BLaER1 (cell line): ENCODE measurements at regions not wholly inside any gene's neighbourhood (a gene's known extent, or its start where the extent isn't known, plus 50 kb on each side); places are given as distances from the start of the nearest gene placed in this dataset.
"Not testable (repeated sequence)": the region's sequence is repeated elsewhere in the genome, so short reads cannot be mapped to it uniquely, and the experiment has no call there.

ENCODE experiments used
- H3K27ac ChIP-seq: shearing (Covaris generic); formaldehyde crosslinking; 2 replicates; pipeline ENCODE4 v1.8.1; 2022
- H3K27me3 ChIP-seq: shearing (Covaris generic); formaldehyde crosslinking; 2 replicates; pipeline ENCODE4 v1.8.1; 2022
- H3K36me3 ChIP-seq: shearing (Covaris generic); formaldehyde crosslinking; 2 replicates; pipeline ENCODE4 v1.8.1; 2022
- H3K4me1 ChIP-seq: shearing (Covaris generic); formaldehyde crosslinking; 2 replicates; pipeline ENCODE4 v1.8.1; 2022
- H3K4me2 ChIP-seq: shearing (Covaris generic); formaldehyde crosslinking; 2 replicates; pipeline ENCODE4 v1.8.1; 2022
- H3K4me3 ChIP-seq: shearing (Covaris generic); formaldehyde crosslinking; 2 replicates; pipeline ENCODE4 v1.8.1; 2022
- H3K9ac ChIP-seq: shearing (Covaris generic); formaldehyde crosslinking; 2 replicates; pipeline ENCODE4 v1.8.1; 2022
- H3K9me3 ChIP-seq: shearing (Covaris generic); formaldehyde crosslinking; 2 replicates; pipeline ENCODE4 v1.8.1; 2022
- H4K20me1 ChIP-seq: shearing (Covaris generic); formaldehyde crosslinking; 2 replicates; pipeline ENCODE4 v1.8.1; 2022
- Cebpa-rat ChIP-seq: shearing (Covaris generic); IDR thresholded peaks from 2 replicates; pipeline ENCODE4 v1.8.1; 2022

DNA sequence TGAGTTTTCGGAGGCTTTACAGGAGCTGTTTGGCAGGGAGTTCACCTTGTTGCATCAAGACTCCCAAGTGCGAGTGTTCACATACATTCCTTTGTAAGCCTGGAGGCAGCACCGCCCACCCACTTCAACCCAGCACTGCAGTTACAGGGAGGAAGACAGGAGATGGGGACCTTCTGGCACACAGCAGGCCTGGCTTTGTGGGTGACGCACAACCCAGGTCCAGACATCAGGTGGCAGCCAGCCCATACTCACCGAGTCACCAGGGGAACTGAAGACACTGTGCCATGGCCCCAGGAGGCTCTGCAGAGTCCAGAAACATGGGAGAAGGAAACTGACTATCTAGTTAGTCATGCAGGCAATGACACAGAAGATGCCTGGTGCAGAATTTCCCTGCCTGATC, 305.9 kb upstream of the RNF32 start:
- H3K4me2 ChIP-seq = no peak overlapping the region
- H3K4me1 ChIP-seq = peaks cover 4% of the 10 kb centered on the region; the same call in 1 of the 2 replicates
- H3K9ac ChIP-seq = no peak overlapping the region
- H3K9me3 ChIP-seq = peaks cover 10% of the 10 kb centered on the region
- H4K20me1 ChIP-seq = no peaks in the 10 kb centered on the region
- no peaks in the 10 kb centered on the region for H3K36me3 ChIP-seq
- no peak overlapping the region for H3K27ac ChIP-seq
- H3K27me3 ChIP-seq = no peaks in the 10 kb centered on the region
- H3K4me3 ChIP-seq = no peak overlapping the region
- no peak for TF ChIP-seq Cebpa-rat

DNA sequence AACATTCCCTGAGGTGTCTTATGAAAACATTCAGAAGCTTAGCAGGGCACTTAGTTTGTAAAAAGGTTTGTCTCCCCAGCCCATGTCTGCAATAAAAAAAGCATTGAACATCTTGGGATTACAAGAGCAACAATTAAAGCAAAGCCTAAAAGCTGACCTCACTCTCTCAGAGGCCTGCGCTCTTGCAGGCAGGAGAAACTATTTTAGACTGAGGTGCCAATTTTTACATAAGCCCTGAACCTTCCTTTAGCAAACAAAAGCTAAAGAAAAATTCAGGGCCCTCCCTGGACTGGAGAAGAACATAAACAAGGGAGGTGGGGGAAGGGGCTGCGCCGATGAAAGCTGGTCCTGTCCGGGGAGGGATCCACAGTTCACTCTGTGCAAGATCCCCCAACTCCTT, 312.7 kb upstream of the RNF32 start:
- H3K36me3 ChIP-seq = no peaks in the 10 kb centered on the region
- H3K4me1 ChIP-seq = peaks cover 3% of the 10 kb centered on the region; the same call in 1 of the 2 replicates
- no peak overlapping the region for H3K9ac ChIP-seq
- peaks cover 10% of the 10 kb centered on the region for H3K9me3 ChIP-seq
- H3K27me3 ChIP-seq = no peaks in the 10 kb centered on the region
- no peaks in the 10 kb centered on the region for H4K20me1 ChIP-seq
- no peak overlapping the region for H3K4me3 ChIP-seq
- no peak overlapping the region for H3K27ac ChIP-seq
- H3K4me2 ChIP-seq = no peak overlapping the region
- TF ChIP-seq Cebpa-rat = no peak

DNA sequence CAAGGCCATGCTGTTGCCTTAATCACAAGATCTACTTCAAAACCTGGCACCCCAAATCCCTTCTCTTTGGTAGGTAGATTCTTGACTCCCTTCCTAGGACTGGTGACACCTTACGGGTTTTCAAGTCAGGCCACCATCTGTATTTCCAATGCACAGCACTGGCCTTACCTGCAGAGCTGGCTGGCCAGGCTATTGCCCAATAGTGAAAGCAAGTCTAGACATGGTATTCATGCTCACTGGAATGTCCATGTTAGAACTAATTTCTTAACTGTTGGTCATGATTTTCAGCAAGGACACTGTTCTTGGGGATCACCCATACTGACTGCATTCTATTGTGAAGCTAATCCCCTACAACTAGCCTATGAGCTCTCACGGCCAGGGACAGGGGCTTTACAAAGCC, 313.1 kb upstream of the RNF32 start:
- no peak for TF ChIP-seq Cebpa-rat

DNA sequence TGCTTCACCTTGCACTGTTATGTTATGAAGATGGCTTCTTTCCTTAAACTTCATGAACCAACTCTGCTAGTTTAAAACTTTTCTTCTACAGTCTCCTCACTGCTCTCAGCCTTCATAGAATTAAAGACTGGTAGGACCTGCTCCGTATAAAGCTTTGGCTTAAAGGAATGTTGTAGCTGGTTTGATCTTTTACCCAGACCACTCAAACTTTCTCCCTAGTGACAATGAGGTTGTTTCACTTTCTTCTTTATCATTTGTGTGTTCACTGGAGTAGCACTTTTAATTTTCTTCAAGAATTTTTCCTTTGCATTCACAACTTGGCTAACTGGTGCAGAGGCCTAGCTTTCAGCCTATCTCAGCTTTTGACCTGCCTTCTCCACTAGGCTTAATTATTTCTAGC, 316.4 kb upstream of the RNF32 start:
- Histone ChIP-seq H3K27me3 (no peaks in the 10 kb centered on the region), H3K27ac (no peak overlapping the region), H3K4me2 (no peak overlapping the region), H3K4me3 (no peak overlapping the region), H3K36me3 (no peaks in the 10 kb centered on the region), H3K9ac (no peak overlapping the region), H3K4me1 (no peaks in the 10 kb centered on the region), H4K20me1 (no peaks in the 10 kb centered on the region), H3K9me3 (no peaks in the 10 kb centered on the region)
- TF ChIP-seq Cebpa-rat = no peak

More for the DNA sequence above, 313.1 kb upstream of the RNF32 start:
- Histone ChIP-seq H3K4me2 (no peak overlapping the region), H3K4me1 (no peaks in the 10 kb centered on the region), H3K27ac (no peak overlapping the region), H3K9ac (no peak overlapping the region), H3K27me3 (no peaks in the 10 kb centered on the region), H4K20me1 (no peaks in the 10 kb centered on the region), H3K4me3 (no peak overlapping the region), H3K36me3 (no peaks in the 10 kb centered on the region), H3K9me3 (peaks cover 10% of the 10 kb centered on the region)

DNA sequence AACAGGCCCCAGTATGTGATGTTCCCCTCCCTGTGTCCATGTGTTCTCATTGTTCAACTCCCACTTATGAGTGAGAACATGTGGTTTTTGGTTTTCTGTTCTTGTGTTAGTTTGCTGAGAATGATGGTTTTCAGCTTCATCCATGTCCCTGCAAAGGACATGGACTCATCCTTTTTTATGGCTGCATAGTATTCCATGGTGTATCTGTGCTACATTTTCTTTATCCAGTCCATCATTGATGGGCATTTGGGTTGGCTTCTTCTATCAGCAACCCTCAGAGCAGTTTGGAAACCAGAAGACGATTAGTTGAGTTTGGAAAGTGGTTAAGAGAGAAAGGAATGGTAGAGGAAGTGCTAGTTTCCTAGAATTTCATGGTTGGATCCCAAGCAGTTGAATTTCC, 319.1 kb upstream of the RNF32 start:
- not testable (repeated sequence) for H3K9me3 ChIP-seq, H3K27me3 ChIP-seq, H3K27ac ChIP-seq, H3K4me3 ChIP-seq, H3K9ac ChIP-seq, H3K36me3 ChIP-seq, H3K4me1 ChIP-seq, H4K20me1 ChIP-seq, H3K4me2 ChIP-seq

DNA sequence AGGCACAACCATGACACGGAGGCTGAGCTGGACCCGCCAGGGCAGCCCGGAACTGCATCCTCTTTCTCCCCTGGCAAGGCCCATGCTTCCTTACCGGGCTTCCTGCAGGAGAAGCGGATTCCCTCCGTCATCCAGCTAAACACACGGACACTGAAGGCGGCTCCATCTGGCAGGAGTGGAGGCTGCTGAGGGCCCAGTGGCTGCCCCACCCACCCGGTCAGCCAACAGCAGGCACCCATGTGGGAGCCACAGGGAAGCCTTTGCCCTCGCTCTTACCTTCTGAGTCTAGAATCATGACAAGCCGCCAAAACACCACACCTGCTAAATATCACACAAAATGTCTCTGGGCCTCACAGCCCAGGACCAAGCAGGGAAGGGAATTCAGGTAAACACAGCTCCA, 321.6 kb upstream of the RNF32 start:
- H3K27me3 ChIP-seq = no peaks in the 10 kb centered on the region
- no peaks in the 10 kb centered on the region for H4K20me1 ChIP-seq
- no peak overlapping the region for H3K9ac ChIP-seq
- H3K36me3 ChIP-seq = no peaks in the 10 kb centered on the region
- peaks cover 19% of the 10 kb centered on the region for H3K9me3 ChIP-seq
- no peak for TF ChIP-seq Cebpa-rat
- H3K4me2 ChIP-seq = no peak overlapping the region
- H3K4me1 ChIP-seq = no peaks in the 10 kb centered on the region
- H3K27ac ChIP-seq = no peak overlapping the region
- H3K4me3 ChIP-seq = no peak overlapping the region

DNA sequence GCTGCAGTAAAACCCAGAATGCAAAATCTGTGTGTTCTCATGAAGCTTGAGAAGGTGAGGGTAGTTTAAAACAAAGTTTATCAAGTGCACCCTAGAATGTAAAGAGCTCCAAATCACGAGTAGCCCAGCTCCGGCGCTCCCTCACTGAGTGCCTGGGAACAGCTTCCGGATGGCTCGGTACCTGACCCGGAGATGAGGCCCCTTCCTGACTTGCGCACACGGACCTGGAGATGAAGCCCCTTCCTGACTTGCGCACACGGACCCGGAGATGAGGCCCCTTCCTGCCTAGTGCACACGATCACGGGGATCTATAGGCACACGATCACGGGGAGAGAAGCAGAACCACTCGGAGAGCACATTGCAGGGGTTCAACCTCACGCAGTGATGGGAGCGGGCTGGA, 322.1 kb upstream of the RNF32 start:
- H3K4me2 ChIP-seq = no peak overlapping the region

DNA sequence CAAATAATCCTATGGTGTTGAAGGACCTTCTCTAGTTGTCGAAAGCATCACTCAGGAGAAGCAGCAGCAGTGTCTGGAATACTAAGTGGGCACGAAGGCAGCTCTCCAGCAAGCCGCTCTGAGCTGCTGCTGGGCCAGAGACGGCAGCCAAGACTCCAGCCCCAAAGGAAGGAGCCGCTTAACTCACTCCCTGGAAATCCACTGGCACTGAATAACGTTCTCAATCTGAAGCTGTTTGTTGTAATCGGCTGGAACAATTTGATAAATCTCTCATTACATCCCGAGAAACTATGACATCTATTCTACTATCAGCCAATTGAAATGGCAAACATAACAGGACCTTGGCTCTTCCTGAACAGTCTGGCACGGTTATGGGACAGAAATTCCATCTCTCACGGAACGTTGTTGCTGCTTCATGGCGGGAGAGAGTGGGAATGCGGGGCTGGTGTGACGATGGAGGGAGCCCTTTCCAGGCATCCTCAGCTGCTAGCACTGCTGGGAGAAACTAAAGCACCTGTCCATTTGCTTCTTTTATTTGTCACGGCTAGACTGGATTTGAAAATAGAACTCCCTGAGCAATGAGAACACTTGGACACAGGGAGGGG, 331.5 kb upstream of the RNF32 start:
- no peaks in the 10 kb centered on the region for H3K36me3 ChIP-seq
- H3K4me3 ChIP-seq = no peak overlapping the region
- no peaks in the 10 kb centered on the region for H3K9me3 ChIP-seq
- H3K27me3 ChIP-seq = no peaks in the 10 kb centered on the region
- H3K9ac ChIP-seq = no peak overlapping the region
- H3K27ac ChIP-seq = no peak overlapping the region
- TF ChIP-seq Cebpa-rat = no peak
- H4K20me1 ChIP-seq = no peaks in the 10 kb centered on the region
- no peak overlapping the region for H3K4me2 ChIP-seq
- H3K4me1 ChIP-seq = no peaks in the 10 kb centered on the region

More for the DNA sequence above, 322.1 kb upstream of the RNF32 start:
- Histone ChIP-seq H4K20me1 (no peaks in the 10 kb centered on the region), H3K4me3 (no peak overlapping the region), H3K27ac (no peak overlapping the region), H3K4me1 (no peaks in the 10 kb centered on the region), H3K9me3 (peaks cover 19% of the 10 kb centered on the region), H3K27me3 (no peaks in the 10 kb centered on the region), H3K36me3 (no peaks in the 10 kb centered on the region), H3K9ac (no peak overlapping the region)
- TF ChIP-seq Cebpa-rat = no peak

DNA sequence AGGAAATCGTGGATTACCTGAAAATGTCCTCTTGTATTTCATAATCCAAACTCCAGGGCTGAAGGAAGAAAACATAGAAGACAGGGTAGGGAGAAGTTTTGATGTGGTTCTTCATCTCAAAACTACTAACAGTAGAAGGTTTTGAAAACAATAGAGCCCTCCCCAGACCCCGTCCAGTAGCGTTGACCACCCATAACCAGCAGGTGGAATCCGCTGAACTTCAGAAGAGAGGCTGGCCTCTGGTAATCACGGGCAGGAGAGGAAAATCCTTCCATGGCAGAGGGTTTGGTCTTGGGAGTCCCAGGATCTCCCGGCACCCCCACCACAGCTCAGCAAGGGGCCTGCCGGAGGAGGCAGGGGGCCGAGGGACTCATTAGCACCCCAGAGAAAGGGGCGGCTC, 333.4 kb upstream of the RNF32 start:
- Histone ChIP-seq H3K27ac (no peak overlapping the region), H3K27me3 (no peaks in the 10 kb centered on the region), H3K4me1 (no peaks in the 10 kb centered on the region), H3K4me2 (no peak overlapping the region), H3K9ac (no peak overlapping the region), H3K4me3 (no peak overlapping the region), H3K36me3 (no peaks in the 10 kb centered on the region), H4K20me1 (no peaks in the 10 kb centered on the region), H3K9me3 (no peaks in the 10 kb centered on the region)
- no peak for TF ChIP-seq Cebpa-rat

DNA sequence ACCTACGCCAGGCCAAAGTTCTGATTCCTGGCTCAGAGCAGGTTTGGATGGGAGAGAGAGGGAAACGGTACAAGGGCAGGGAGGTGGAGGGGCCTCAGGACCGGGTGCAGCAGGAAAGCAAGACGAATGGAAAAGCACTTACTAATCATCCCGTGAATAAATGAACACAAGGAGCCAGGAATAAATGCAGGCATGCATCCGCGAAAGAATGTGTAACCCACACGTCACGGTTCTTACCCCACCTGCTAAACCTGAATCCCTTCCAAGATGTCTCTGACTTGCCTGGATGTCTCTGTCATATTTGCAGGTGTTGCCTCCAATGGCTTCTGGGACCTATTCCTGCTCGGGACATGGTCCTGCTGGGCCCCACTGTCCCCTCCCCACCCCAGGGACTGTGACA, 335.2 kb upstream of the RNF32 start:
- no peaks in the 10 kb centered on the region for H4K20me1 ChIP-seq
- no peak for TF ChIP-seq Cebpa-rat
- no peak overlapping the region for H3K27ac ChIP-seq
- no peaks in the 10 kb centered on the region for H3K9me3 ChIP-seq
- H3K27me3 ChIP-seq = no peaks in the 10 kb centered on the region
- H3K4me3 ChIP-seq = no peak overlapping the region
- no peak overlapping the region for H3K9ac ChIP-seq
- no peaks in the 10 kb centered on the region for H3K4me1 ChIP-seq
- H3K4me2 ChIP-seq = no peak overlapping the region
- H3K36me3 ChIP-seq = no peaks in the 10 kb centered on the region

DNA sequence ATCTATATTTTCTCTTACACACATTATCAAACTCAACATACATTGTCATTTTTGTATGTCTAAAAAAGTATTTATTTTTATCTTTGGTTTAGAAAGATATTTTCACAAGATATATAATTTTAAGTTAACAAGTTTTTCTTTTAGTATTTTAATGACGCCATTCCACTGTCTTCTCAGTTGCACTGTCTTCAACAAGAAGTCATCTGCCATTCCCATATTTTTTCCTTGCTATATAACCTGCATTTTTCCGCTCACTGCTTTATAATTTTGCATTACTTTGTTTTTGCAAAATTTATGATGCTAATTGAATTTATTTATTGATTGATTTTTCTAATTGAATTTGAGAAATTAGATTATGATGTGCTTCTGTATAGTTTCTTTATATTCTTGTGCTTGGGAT, 357.8 kb upstream of the RNF32 start:
- Histone ChIP-seq H3K4me2 (no peak overlapping the region), H3K27ac (no peak overlapping the region), H3K4me3 (no peak overlapping the region), H4K20me1 (no peaks in the 10 kb centered on the region), H3K36me3 (no peaks in the 10 kb centered on the region), H3K9me3 (peaks cover 6% of the 10 kb centered on the region; the same call in 1 of the 2 replicates), H3K27me3 (no peaks in the 10 kb centered on the region), H3K9ac (no peak overlapping the region), H3K4me1 (no peaks in the 10 kb centered on the region)
- TF ChIP-seq Cebpa-rat = no peak
